Neural progenitor cell (in vitro differentiated cells): ENCODE measurements at regions not wholly inside any gene's neighbourhood (a gene's known extent, or its start where the extent isn't known, plus 50 kb on each side); places are given as distances from the start of the nearest gene placed in this dataset.

Experiments
- DNase-seq: peaks from one replicate; pipeline ENCODE4 v3.0.0-alpha.2; 2016; ENCODE audit warnings: low spot score
- H2AFZ ChIP-seq: fragments of 200-600 bp; sonication (generic); replicated peaks from 2 replicates; pipeline ENCODE4 v1.6.1; 2016; ENCODE audit warnings: antibody characterized with exemption
- H3F3A ChIP-seq: fragments of 200-600 bp; sonication (generic); 2 replicates; pipeline ENCODE4 v1.6.1; 2016; ENCODE audit warnings: antibody characterized with exemption, low read depth
- H3K27ac ChIP-seq: fragments of 200-600 bp; sonication (generic); 2 replicates; pipeline ENCODE4 v1.5.1; 2016; ENCODE audit warnings: mild to moderate bottlenecking
- H3K27me3 ChIP-seq: fragments of 200-600 bp; sonication (generic); 2 replicates; pipeline ENCODE4 v1.6.1; 2016; ENCODE audit warnings: mild to moderate bottlenecking, moderate library complexity
- H3K36me3 ChIP-seq: fragments of 200-600 bp; sonication (generic); 2 replicates; pipeline ENCODE4 v1.5.1; 2016
- H3K4me1 ChIP-seq: fragments of 200-600 bp; sonication (generic); 2 replicates; pipeline ENCODE4 v1.6.1; 2016; ENCODE audit warnings: mixed run types
- H3K4me2 ChIP-seq: fragments of 200-600 bp; sonication (generic); 2 replicates; pipeline ENCODE4 v1.6.1; 2016
- H3K4me3 ChIP-seq: fragments of 200-600 bp; sonication (generic); 2 replicates; pipeline ENCODE4 v1.5.1; 2016
- H3K79me2 ChIP-seq: fragments of 200-600 bp; sonication (generic); 2 replicates; pipeline ENCODE4 v1.6.1; 2016; ENCODE audit warnings: low read depth
- H3K9ac ChIP-seq: fragments of 200-600 bp; sonication (generic); 2 replicates; pipeline ENCODE4 v1.6.1; 2016
- H3K9me3 ChIP-seq: fragments of 200-600 bp; sonication (generic); 2 replicates; pipeline ENCODE4 v1.5.1; 2016; ENCODE audit warnings: low read depth
- H4K20me1 ChIP-seq: fragments of 200-600 bp; sonication (generic); 2 replicates; pipeline ENCODE4 v1.6.1; 2016; ENCODE audit warnings: low read depth
- H3K27ac Mint-ChIP-seq: 3 replicates; pipeline ENCODE4 v1.8.0; 2021; ENCODE audit warnings: mixed read lengths
- H3K27me3 Mint-ChIP-seq: 2 replicates; pipeline ENCODE4 v1.8.0; 2022; ENCODE audit warnings: low read depth, mild to moderate bottlenecking, inconsistent platforms, moderate library complexity, mixed read lengths; ENCODE audit not compliant: insufficient read depth
- H3K36me3 Mint-ChIP-seq: 3 replicates; pipeline ENCODE4 v1.8.0; 2021; ENCODE audit warnings: mixed read lengths
- H3K4me1 Mint-ChIP-seq: 3 replicates; pipeline ENCODE4 v1.8.0; 2021; ENCODE audit warnings: mixed read lengths
- H3K4me3 Mint-ChIP-seq: 3 replicates; pipeline ENCODE4 v1.8.0; 2021; ENCODE audit warnings: mild to moderate bottlenecking, moderate library complexity, mixed read lengths
- H3K9me3 Mint-ChIP-seq: 3 replicates; pipeline ENCODE4 v1.8.0; 2020; ENCODE audit warnings: mixed read lengths
- CTCF ChIP-seq: fragments of 200-600 bp; sonication (generic); IDR thresholded peaks from 2 replicates; pipeline ENCODE4 v1.5.1; 2017; ENCODE audit warnings: antibody characterized with exemption, mild to moderate bottlenecking
- EZH2 ChIP-seq: fragments of 200-600 bp; sonication (generic); IDR thresholded peaks from 2 replicates; pipeline ENCODE4 v1.6.1; 2017; ENCODE audit warnings: antibody characterized with exemption, mild to moderate bottlenecking, moderate library complexity
- EZH2phosphoT487 ChIP-seq: fragments of 200-600 bp; sonication (generic); IDR thresholded peaks from 2 replicates; pipeline ENCODE4 v1.6.1; 2017; ENCODE audit warnings: antibody characterized with exemption

- TF ChIP-seq CTCF = peak; percentile 78
- no peak for TF ChIP-seq EZH2phosphoT487
- Histone ChIP-seq H3K36me3 (no peaks in the 10 kb centered on the region), H3F3A (no peaks in the 10 kb centered on the region), H3K27ac (no peak overlapping the region), H3K79me2 (no peaks in the 10 kb centered on the region), H4K20me1 (no peaks in the 10 kb centered on the region), H3K9ac (no peak overlapping the region), H2AFZ (no peak overlapping the region), H3K4me3 (no peak overlapping the region), H3K27me3 (no peaks in the 10 kb centered on the region), H3K4me1 (no peaks in the 10 kb centered on the region), H3K9me3 (no peaks in the 10 kb centered on the region), H3K4me2 (no peak overlapping the region)
- Mint-ChIP-seq H3K4me1 (no peaks in the 10 kb centered on the region), H3K4me3 (no peak overlapping the region), H3K36me3 (no peaks in the 10 kb centered on the region), H3K9me3 (no peaks in the 10 kb centered on the region), H3K27ac (no peak overlapping the region), H3K27me3 (peaks cover 2% of the 10 kb centered on the region)
- DNase-seq = peak; percentile 70
Measured at GRCh38 chr12:47021298-47021697, 58.1 kb upstream of the PCED1B start.

- H3K27ac ChIP-seq = no peak overlapping the region
- Mint-ChIP-seq H3K9me3 (no peaks in the 10 kb centered on the region), H3K4me1 (no peaks in the 10 kb centered on the region), H3K27ac (no peak overlapping the region), H3K4me3 (no peak overlapping the region), H3K27me3 (peaks cover 2% of the 10 kb centered on the region), H3K36me3 (no peaks in the 10 kb centered on the region)
- H2AFZ ChIP-seq = no peak overlapping the region
- no peak for DNase-seq
- no peak overlapping the region for H3K9ac ChIP-seq
- H3K36me3 ChIP-seq = no peaks in the 10 kb centered on the region
- no peak overlapping the region for H3K4me2 ChIP-seq
- TF ChIP-seq EZH2 = no peak
- no peak for TF ChIP-seq CTCF
- no peak for TF ChIP-seq EZH2phosphoT487
- H3K4me3 ChIP-seq = no peak overlapping the region
- no peaks in the 10 kb centered on the region for H3K9me3 ChIP-seq
- H4K20me1 ChIP-seq = no peaks in the 10 kb centered on the region
- H3K27me3 ChIP-seq = no peaks in the 10 kb centered on the region
- no peaks in the 10 kb centered on the region for H3K79me2 ChIP-seq
- no peaks in the 10 kb centered on the region for H3F3A ChIP-seq
- H3K4me1 ChIP-seq = no peaks in the 10 kb centered on the region
Measured at GRCh38 chr12:47022296-47022695, 57.1 kb upstream of the PCED1B start.

- peaks cover 2% of the 10 kb centered on the region for H3K27me3 Mint-ChIP-seq
- no peaks in the 10 kb centered on the region for H3K9me3 ChIP-seq
- no peaks in the 10 kb centered on the region for H3K36me3 ChIP-seq
- H3K27ac ChIP-seq = no peak overlapping the region
- no peaks in the 10 kb centered on the region for H3K4me1 ChIP-seq
- H4K20me1 ChIP-seq = no peaks in the 10 kb centered on the region
- H3K4me2 ChIP-seq = no peak overlapping the region
- H3K4me3 ChIP-seq = no peak overlapping the region
- no peaks in the 10 kb centered on the region for H3F3A ChIP-seq
- no peaks in the 10 kb centered on the region for H3K9me3 Mint-ChIP-seq
- H3K27ac Mint-ChIP-seq = no peak overlapping the region
- no peak overlapping the region for H3K4me3 Mint-ChIP-seq
- H3K9ac ChIP-seq = no peak overlapping the region
- no peaks in the 10 kb centered on the region for H3K4me1 Mint-ChIP-seq
- H3K36me3 Mint-ChIP-seq = no peaks in the 10 kb centered on the region
- TF ChIP-seq CTCF (no peak), EZH2phosphoT487 (no peak), EZH2 (no peak)
- H3K27me3 ChIP-seq = no peaks in the 10 kb centered on the region
- no peak overlapping the region for H2AFZ ChIP-seq
- DNase-seq = no peak
- H3K79me2 ChIP-seq = no peaks in the 10 kb centered on the region
Measured at GRCh38 chr12:47023311-47023710, 56.1 kb upstream of the PCED1B start.

- H3K36me3 Mint-ChIP-seq = no peaks in the 10 kb centered on the region
Measured at GRCh38 chr12:47023953-47024352, 55.5 kb upstream of the PCED1B start.

More at GRCh38 chr12:47023953-47024352, 55.5 kb upstream of the PCED1B start:
- H3K27me3 Mint-ChIP-seq = peaks cover 2% of the 10 kb centered on the region
- H3K27ac Mint-ChIP-seq = no peak overlapping the region
- no peaks in the 10 kb centered on the region for H3K9me3 Mint-ChIP-seq
- Histone ChIP-seq H3K4me2 (no peak overlapping the region), H3F3A (no peaks in the 10 kb centered on the region), H3K36me3 (no peaks in the 10 kb centered on the region), H3K4me3 (no peak overlapping the region), H3K27me3 (no peaks in the 10 kb centered on the region), H3K9me3 (no peaks in the 10 kb centered on the region), H3K9ac (no peak overlapping the region), H4K20me1 (no peaks in the 10 kb centered on the region), H3K4me1 (no peaks in the 10 kb centered on the region), H3K27ac (no peak overlapping the region), H2AFZ (no peak overlapping the region), H3K79me2 (no peaks in the 10 kb centered on the region)
- H3K4me3 Mint-ChIP-seq = no peak overlapping the region
- no peak for DNase-seq
- TF ChIP-seq EZH2phosphoT487 = no peak
- no peak for TF ChIP-seq CTCF
- TF ChIP-seq EZH2 = no peak
- H3K4me1 Mint-ChIP-seq = no peaks in the 10 kb centered on the region
